HS-5 (cell line): ENCODE measurements at regions not wholly inside any gene's neighbourhood (a gene's known extent, or its start where the extent isn't known, plus 50 kb on each side); places are given as distances from the start of the nearest gene placed in this dataset.

Source experiments
- DNase-seq: peaks from one replicate; pipeline ENCODE4 v3.0.0-alpha.2; 2012; ENCODE audit warnings: low read depth

GRCh38 chr20:57943950-57944349, 234.1 kb upstream of the PMEPA1 start:
- DNase-seq, result no peak

DNA sequence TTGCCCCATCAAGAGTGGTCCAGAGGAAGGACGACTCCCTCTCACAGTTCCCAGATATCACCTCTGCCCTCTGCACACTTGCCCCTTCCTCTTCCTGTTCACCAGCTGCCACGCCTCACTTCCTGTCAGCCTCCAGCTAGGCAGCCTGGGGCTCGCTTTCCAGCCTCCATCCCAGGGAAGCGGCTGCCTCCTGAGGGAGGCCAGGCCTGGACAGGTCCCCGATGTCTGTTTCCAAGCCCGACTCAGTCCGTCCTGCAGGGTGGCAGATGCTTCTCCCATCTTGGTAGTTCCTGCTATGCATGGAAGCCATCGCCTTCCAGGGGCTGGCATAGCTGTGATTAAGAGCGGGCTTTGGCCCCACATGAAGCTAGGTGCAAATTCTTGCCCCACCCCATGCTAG, 233.5 kb upstream of the PMEPA1 start:
- no peak for DNase-seq

DNA sequence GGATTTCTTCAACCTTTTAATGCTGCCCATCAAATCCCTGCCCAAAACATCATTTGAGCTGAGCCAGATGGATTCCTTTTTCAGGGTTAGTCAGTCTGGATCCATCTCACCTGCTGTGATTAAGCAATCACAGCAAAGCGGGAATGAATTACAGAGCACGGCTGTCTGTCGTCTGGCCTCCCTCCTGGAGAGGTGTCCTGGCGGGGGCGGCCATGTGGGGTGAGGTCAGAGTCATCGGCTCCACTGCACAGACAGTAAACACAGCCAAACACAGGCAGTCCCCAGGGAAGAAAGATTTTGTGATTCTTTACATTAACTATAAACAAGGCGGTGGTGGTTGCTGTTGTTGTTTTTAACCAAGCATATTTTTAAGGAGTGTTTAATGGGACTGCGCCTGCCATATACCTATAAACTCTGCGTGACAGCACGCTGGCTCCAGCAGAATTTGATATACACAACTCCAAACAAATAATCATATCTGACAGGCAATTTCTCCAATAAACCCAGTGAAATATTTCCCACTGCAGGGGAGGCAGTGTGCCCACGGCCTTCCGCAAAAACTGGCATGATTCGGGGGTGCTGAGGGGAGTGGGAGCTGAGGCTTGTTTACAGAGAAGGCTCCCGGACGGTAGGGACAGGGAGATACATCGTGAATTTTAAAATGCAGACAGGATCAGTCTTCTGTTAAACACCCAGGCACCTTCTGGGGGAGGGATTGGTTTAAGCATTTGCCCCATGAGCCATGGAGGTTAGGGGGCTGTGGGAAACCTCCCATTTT, 232.0 kb upstream of the PMEPA1 start:
- DNase-seq, result no peak

GRCh38 chr20:57940868-57941522, 231.2 kb upstream of the PMEPA1 start:
- no peak for DNase-seq

GRCh38 chr20:57940376-57940775, 230.6 kb upstream of the PMEPA1 start:
- no peak for DNase-seq

- no peak for DNase-seq
Observed at GRCh38 chr20:57939499-57939898, 229.7 kb upstream of the PMEPA1 start.

DNA sequence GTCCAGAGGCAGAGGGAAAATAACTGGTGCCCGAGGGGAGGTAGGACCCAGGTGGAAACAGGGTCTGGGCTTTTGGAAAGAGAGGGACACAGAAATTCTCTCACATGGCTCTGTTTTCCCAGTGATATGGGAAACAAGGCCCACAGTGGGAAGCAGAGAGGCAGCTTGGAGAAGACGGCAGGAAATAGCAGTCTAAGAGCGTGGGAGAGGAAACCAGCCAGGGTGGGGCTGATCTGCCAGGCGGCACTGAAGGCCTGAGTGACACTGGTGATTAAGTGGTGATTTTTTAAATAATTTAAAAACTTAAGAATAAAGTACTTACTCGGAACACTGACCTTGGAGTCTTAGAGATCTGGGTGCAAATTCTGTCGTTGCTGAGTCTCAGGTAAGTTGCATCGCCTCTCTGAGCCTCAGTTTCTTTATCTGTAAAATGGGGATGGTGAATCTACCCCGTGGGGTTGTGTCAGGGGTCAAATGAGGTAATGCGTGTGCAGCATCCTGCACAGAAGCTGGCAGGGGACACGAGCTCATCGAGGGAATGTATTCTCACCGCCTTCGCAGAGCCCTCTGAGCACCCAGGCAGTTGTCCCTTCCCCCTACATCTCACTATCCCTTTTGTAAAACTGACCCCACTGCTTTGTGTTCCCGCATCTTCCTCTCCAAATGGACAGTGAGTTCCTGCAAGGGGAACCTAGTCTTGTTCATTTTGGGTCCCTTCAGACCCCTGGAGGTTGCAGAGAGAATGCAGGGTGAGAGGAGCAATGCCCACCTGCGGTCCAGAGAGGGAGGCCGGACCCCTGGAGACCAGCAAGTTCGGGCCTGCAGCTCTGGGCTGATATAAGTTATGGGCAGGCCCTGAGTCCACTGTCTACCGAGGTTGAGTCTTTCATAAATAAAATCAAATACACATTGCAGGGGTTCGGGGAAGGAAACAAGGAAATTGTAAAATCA, 228.6 kb upstream of the PMEPA1 start:
- DNase-seq, result no peak

DNA sequence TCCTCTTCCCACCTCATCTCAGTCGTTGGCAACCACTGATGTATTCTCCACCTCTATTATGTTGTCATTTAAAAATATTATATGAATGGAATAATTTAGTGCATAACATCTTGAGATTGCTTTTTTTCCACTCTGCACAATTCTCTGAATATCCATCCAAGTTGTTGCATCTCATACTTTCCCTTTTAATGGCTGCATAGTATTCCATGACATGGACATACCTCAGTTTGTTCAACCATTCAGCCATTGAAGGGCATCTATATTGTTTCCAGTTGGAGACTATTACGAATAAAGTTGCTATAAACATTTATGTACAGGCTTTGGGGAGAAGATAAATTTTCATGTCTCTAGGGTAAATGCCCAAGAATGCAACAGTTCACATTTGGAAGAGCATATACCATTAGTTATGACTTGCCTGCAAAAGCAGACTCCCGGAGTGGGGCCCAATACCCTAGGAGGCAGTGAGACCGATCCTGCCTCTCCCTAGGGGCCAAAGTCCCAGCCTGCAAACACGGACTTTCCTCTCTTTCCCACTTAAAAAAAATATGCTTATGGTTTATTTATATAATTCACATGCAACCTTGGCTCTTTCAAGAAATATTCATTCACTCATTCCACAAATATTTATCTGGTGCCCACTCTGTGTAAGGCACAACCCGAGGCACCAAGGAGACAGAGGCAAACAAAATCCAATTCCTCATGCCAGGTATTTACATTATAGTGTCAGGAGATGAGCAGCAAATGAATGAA, 227.0 kb upstream of the PMEPA1 start:
- no peak for DNase-seq

DNA sequence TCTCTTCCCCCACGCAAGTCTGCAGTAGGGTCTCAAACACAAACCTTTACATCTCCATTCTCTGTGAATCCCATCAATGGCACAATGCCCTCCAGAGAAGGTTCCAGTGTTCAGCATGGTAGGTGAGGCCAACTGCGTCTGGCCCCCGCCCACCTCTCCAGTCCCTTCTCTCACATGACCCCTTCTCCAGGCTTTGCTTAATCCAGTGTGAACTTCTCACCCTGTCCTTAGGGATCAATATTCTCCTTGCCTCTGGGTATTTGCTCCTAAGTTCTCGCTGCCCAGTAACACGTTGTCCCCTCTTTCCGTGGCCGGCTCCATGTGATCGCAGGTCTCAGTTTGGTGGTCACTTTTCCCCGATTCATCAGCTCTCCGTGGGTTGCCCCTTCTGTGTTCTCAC, 225.1 kb upstream of the PMEPA1 start:
- DNase-seq, result no peak

GRCh38 chr20:57934007-57934805, 224.4 kb upstream of the PMEPA1 start:
- no peak for DNase-seq

DNA sequence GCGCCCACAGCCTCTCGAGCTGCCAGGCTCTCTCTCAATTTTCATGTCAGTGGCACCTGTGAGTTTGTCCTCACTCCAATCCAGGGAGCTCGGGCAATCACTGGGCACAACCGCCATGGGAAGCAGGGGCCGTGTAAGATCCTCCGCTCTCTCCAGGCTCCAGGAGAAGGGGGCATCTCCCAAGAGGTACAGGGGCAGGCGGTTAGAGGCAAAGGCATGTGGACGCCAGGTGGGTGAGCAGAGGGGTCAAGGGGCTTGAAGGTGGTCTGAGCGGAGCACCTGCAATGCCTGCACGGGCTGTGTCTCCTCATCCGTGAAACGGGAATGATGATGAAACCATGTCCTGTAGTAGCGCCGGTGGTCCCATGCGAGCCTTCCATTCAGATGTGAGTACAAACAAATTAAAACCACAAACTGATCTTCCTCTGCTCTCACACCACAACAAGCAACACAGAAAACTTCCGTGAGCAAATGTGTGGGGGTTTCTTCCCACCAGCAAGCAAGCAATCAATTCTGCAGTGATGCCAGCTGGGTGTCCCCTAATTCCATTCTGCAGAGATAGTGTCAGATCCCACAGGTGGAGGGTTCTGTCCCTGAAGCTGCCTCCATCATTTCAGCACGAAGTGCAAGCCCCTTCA, 222.5 kb upstream of the PMEPA1 start:
- DNase-seq, result no peak

DNA sequence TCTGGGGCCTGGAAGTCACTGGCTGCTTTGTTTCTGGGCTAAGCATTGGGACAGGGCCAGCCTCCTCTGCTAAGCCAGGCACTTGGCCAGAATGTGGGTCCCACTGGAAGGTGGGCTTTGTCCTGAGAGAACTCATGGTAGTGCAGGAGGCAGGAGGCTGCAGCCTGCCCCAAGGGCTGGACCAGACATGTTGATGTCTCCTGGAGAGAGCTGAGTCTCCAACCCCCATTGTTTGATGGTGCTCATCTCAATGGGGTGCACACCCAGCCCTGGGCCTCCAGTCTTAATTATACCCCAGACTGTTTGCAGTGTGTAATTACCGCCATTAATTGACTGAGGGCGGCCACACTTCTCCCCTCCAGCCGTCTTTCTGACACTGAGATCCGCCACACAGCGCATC, 220.5 kb upstream of the PMEPA1 start:
- DNase-seq, result no peak

- peak; percentile 10 for DNase-seq
Observed at GRCh38 chr20:57928181-57928967, 218.6 kb upstream of the PMEPA1 start.

- DNase-seq, result no peak
Observed at GRCh38 chr20:57927376-57927775, 217.6 kb upstream of the PMEPA1 start.

- DNase-seq, result no peak
Observed at GRCh38 chr20:57922706-57923105, 212.9 kb upstream of the PMEPA1 start.

DNA sequence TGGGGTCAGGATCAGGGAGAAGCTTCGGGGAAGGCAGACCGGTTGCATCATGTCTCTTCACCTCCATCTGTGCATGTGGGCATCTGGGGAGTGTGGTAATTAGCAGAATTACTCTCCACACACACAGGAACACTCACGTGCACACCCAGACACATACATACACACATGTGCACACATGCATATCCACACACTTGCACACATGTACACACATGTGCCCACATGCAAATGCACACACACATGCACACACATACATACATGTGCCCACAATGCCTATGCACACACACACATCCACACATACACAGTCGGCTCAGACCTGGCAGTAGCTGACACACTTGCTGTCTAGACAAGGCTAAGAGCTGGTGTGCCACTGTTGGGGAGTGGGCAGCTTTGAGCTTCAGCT, 212.3 kb upstream of the PMEPA1 start:
- DNase-seq, result no peak

GRCh38 chr20:57921676-57922075, 211.9 kb upstream of the PMEPA1 start:
- DNase-seq, result no peak

DNA sequence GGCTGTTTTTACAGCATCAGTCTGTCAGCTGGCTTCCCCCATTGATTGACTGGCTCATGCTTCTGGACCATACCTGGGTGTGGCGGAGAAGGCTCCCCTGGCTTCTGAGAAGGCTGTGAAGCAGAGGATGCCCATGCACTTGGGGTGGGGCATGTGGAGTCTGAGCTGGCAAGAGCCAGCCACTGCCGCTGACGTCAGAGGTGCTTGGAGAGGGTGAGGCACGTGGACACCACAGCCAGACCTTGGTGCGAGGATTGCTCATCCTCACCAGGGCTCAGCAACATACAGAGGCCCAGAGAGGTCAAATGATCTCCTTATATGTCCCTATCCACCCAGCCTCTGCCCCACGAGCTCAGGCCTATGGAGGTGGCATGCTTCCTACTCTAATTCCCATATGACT, 211.2 kb upstream of the PMEPA1 start:
- no peak for DNase-seq

DNA sequence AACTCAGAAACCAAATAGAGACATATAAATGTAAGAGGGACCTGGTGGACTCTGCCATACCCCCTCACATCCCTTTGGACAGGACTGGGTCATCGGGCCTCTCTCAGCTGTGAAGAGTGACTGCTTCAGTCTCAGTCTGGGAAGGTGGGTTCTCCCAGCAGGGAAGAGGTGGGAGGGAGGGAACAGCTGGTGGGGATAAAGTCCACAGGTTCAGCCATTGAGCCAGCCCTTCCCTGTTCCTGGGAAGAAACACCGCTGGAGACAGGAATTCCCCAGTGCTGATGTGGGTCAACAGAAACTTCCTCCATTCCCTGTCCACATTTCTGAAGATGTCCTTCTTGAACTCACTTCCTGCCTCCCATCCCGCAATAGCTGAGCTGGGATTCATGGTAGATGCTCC, 209.2 kb upstream of the PMEPA1 start:
- DNase-seq, result no peak

GRCh38 chr20:57918551-57918950, 208.7 kb upstream of the PMEPA1 start:
- DNase-seq, result no peak
